ENCODE measurements at regions not wholly inside any gene's neighbourhood (a gene's known extent, or its start where the extent isn't known, plus 50 kb on each side); places are given as distances from the start of the nearest gene placed in this dataset.

GRCh38 chr2:39570614-39571013 is 95.1 kb upstream of the TMEM178A start:
- no peak for TF ChIP-seq EZH2 (IDR thresholded peaks at IDR 0.05; ENCODE audit: insufficient read depth, poor library complexity, severe bottlenecking)
- TF ChIP-seq EZH2phosphoT487 (IDR thresholded peaks at IDR 0.05; ENCODE audit: insufficient read depth, low read depth), result no peak

All from GM23248 (cell line).